22Rv1 (cell line): ENCODE measurements at regions not wholly inside any gene's neighbourhood (a gene's known extent, or its start where the extent isn't known, plus 50 kb on each side); places are given as distances from the start of the nearest gene placed in this dataset.

Experiments used
- CTCF ChIP-seq: fragments of 450-650 bp; IDR thresholded peaks from 2 replicates; pipeline ENCODE4 v1.5.1; 2017; ENCODE audit warnings: mild to moderate bottlenecking
- ZFX ChIP-seq: fragments of 450-650 bp; IDR thresholded peaks from 2 replicates; pipeline ENCODE4 v1.6.1; 2017; ENCODE audit warnings: antibody characterized with exemption, borderline replicate concordance

- TF ChIP-seq CTCF (no peak), ZFX (no peak)
These were observed 175.9 kb downstream of the SNX10 start for GRCh38 chr7:26467541-26467940.
